ENCODE measurements at regions not wholly inside any gene's neighbourhood (a gene's known extent, or its start where the extent isn't known, plus 50 kb on each side); places are given as distances from the start of the nearest gene placed in this dataset.
A peak's percentile ranks its signal among the peaks of the same experiment; 100 is the strongest.

DNA sequence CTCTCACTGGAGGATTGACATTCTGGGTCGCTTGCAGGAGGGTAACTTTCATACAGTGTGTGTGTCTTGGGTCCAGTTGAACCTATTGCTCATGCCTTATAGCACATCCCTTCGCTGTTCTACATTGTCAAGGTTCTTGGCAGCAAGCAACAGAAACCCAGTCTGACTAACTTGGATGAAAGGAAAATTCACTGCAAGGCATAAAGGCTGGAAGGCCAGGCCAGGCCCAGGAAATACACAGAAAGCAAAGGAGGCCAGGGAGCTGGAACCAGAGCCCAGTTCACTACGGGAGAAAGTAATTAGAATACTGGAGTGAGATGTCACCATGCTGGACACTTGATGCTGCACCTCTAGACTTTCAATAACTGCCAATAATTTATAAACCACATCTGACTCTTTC is 353.8 kb upstream of the GATB start:
- H3K4me1 ChIP-seq (ENCODE audit: control insufficient read depth, insufficient read depth, low read length, poor library complexity, severe bottlenecking): no peaks in the 10 kb centered on the region
- H3K9me3 ChIP-seq (ENCODE audit: control insufficient read depth, low read length): no peaks in the 10 kb centered on the region
- H3K4me3 ChIP-seq (ENCODE audit: extremely low read depth, insufficient read depth, low read length, poor library complexity, severe bottlenecking): no peak overlapping the region
- H3K27ac ChIP-seq (ENCODE audit: low read depth, low read length, severe bottlenecking): no peak overlapping the region
- H3K36me3 ChIP-seq (ENCODE audit: control insufficient read depth, insufficient read depth, low read length): no peaks in the 10 kb centered on the region
- 83 to 100% methylated on average over 1 to 3 of the region's 3 CpGs for WGBS, 2 experiments (ENCODE audit: insufficient coverage in 2 of 2)

DNA sequence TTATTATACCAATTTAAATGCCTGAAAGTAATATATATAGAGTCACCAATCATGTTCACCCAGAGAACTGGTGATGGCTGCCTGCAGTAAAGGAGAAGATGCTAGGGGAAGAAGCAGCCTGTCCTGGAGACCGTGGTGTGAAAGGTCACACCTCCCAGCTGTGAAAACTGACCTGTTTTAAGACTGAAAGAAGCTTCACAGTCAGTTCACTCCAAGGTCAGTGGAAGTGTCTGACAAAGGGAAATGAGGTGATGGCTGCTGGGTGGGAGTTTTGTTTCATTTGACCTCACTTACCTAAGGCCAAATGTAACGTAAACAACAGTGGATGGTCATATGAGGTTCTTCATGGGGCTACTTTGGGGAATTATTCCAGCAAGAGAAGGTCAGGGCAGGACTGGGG is 352.1 kb upstream of the GATB start:
- Histone ChIP-seq H3K4me1 (ENCODE audit: control insufficient read depth, insufficient read depth, low read length, poor library complexity, severe bottlenecking) (no peaks in the 10 kb centered on the region), H3K9me3 (ENCODE audit: control insufficient read depth, low read length) (no peaks in the 10 kb centered on the region), H3K4me3 (ENCODE audit: extremely low read depth, insufficient read depth, low read length, poor library complexity, severe bottlenecking) (no peak overlapping the region), H3K27ac (ENCODE audit: low read depth, low read length, severe bottlenecking) (no peak overlapping the region), H3K36me3 (ENCODE audit: control insufficient read depth, insufficient read depth, low read length) (no peaks in the 10 kb centered on the region)
- WGBS, 2 experiments (ENCODE audit: insufficient coverage in 2 of 2): 100% methylated on average over 2 of the region's 2 CpGs

DNA sequence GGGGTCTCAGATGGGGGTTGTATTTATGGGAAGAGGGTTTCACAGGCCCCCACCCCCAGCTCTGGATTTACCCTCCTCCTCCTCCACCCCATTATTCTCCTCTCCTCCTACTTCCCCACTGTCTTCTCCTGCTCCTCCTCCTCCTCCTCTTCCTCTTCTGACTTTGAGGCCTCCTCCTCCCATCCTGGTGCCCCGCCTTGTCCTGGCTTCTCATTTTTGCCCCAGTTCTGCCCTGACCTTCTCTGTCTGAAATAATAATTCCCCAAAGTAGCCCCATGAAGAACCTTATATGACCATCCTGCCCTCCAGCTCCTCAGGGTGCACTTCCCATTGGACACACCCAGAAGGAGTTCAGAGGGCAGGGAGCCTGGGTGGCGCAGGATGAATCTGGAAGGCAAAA is 351.4 kb upstream of the GATB start:
- Histone ChIP-seq H3K27ac (ENCODE audit: low read depth, low read length, severe bottlenecking) (no peak overlapping the region), H3K9me3 (ENCODE audit: control insufficient read depth, low read length) (no peaks in the 10 kb centered on the region), H3K4me3 (ENCODE audit: extremely low read depth, insufficient read depth, low read length, poor library complexity, severe bottlenecking) (no peak overlapping the region), H3K36me3 (ENCODE audit: control insufficient read depth, insufficient read depth, low read length) (no peaks in the 10 kb centered on the region), H3K4me1 (ENCODE audit: control insufficient read depth, insufficient read depth, low read length, poor library complexity, severe bottlenecking) (peaks cover 1% of the 10 kb centered on the region)
- WGBS, 2 experiments (ENCODE audit: insufficient coverage in 2 of 2): 92 to 95% methylated on average over 1 to 2 of the region's 2 CpGs

DNA sequence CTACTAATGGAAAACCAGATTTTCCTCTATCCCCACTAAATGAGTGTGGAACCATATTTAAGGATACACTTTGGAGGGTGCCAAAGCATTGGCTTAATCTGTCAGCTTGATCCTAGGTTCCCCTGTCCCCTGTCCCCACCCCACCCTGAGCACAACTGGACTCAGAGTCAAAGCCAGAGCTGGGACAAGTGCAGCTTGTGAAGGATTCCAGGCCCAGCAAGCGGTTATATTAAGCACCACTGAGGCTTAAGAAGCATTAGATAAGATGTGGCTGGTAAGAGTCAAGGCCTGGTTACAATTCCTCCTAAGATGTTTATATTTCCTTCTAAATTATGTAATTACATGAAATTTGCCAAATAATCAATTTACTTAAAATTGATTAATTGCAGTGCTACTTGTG is 350.0 kb upstream of the GATB start:
- Histone ChIP-seq H3K4me3 (ENCODE audit: extremely low read depth, insufficient read depth, low read length, poor library complexity, severe bottlenecking) (no peak overlapping the region), H3K36me3 (ENCODE audit: control insufficient read depth, insufficient read depth, low read length) (no peaks in the 10 kb centered on the region), H3K9me3 (ENCODE audit: control insufficient read depth, low read length) (no peaks in the 10 kb centered on the region), H3K4me1 (ENCODE audit: control insufficient read depth, insufficient read depth, low read length, poor library complexity, severe bottlenecking) (peaks cover 14% of the 10 kb centered on the region), H3K27ac (ENCODE audit: low read depth, low read length, severe bottlenecking) (no peak overlapping the region)
- WGBS, 2 experiments (ENCODE audit: insufficient coverage in 2 of 2): no CpG with 5 or more reads among the region's 1 CpG

DNA sequence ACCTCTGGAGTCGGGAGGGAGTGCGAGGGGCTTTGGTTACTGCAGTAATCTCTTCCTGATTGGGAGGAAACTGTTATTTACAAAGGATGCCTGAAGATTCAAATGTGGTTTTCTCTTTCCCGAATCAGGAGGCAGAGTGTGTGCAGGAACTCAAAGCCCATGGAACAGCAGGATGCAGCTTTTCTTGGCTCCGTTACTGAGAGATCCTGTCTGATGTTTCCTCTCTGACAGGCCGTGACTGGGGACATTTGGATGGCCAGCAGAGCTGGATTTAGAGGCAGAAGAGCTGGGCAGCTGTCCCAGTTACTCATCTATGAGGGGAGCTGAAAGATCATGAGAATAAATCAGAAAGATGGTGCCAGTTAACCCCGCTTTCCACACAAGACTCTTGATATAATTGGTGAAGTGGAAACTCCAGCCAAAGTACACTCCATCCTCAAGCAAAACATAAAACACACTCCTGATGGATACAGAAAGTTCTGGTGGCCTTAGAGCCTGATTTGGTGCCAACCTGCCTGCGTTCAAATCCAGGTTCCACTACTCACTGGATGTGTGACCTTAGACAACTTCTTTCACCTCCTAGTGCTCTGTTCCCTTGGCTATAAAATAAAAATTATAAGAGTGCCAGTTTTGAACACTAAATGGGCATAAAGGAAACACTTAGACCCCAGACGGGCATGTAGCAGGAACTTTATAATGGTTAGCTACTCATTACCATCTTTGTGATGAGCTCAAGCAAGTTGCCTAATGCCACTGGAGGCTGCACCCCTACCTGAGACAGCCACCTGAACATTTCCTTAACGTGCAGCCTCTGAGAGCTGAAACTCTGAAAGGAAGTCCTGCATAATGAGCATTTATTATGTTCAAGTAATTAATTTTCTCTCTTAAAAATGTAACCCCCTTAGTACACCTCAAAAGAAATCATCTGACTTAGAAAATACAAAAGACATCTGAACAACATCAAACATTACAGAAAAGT is 349.0 kb upstream of the GATB start:
- H3K4me1 ChIP-seq (ENCODE audit: control insufficient read depth, insufficient read depth, low read length, poor library complexity, severe bottlenecking): peaks cover 16% of the 10 kb centered on the region
- H3K36me3 ChIP-seq (ENCODE audit: control insufficient read depth, insufficient read depth, low read length): no peaks in the 10 kb centered on the region
- no peaks in the 10 kb centered on the region for H3K9me3 ChIP-seq (ENCODE audit: control insufficient read depth, low read length)
- no peak overlapping the region for H3K4me3 ChIP-seq (ENCODE audit: extremely low read depth, insufficient read depth, low read length, poor library complexity, severe bottlenecking)
- H3K27ac ChIP-seq (ENCODE audit: low read depth, low read length, severe bottlenecking): no peak overlapping the region
- 83 to 91% methylated on average over 6 of the region's 9 CpGs for WGBS, 2 experiments (ENCODE audit: insufficient coverage in 2 of 2)

DNA sequence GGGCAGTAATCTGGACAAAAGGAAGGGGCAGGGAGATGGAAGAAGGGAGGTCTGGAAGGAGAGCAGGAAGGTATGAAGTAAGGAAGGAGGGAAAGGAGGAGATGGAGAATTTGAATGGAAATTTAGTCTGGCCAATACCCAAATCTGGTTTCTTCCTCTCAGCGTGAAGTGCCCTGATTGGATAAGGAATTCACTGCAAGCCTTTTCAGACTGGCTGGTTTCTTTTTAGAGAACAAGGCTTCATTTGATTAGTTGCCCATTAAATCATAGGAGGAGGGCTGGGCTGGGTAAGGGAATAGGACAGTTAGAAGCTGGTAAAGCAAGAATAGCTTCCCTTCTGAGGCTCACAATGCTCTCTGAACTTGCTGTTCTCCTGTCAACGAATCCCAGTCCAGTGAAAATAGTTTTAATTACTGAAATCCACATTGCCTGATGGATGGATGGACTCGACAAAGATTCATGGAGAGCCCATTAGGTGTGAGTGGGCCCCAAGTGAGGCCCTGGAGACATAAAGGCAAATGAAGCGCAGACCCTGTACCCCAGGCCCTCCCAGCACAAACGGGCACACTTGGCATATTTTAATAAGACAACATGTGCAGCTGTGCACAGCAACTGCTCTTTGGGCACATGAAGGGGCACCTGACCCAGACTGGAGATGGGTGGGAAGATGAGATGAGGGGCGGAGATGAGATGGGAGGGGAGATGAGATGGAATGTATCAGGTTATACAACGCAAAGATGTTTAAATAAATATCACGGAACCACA is 347.1 kb upstream of the GATB start:
- H3K9me3 ChIP-seq (ENCODE audit: control insufficient read depth, low read length): no peaks in the 10 kb centered on the region
- H3K36me3 ChIP-seq (ENCODE audit: control insufficient read depth, insufficient read depth, low read length): no peaks in the 10 kb centered on the region
- no peak overlapping the region for H3K27ac ChIP-seq (ENCODE audit: low read depth, low read length, severe bottlenecking)
- peaks cover 24% of the 10 kb centered on the region for H3K4me1 ChIP-seq (ENCODE audit: control insufficient read depth, insufficient read depth, low read length, poor library complexity, severe bottlenecking)
- WGBS, 2 experiments (ENCODE audit: insufficient coverage in 2 of 2): 93 to 96% methylated on average over 3 to 4 of the region's 8 CpGs
- H3K4me3 ChIP-seq (ENCODE audit: extremely low read depth, insufficient read depth, low read length, poor library complexity, severe bottlenecking): no peak overlapping the region

DNA sequence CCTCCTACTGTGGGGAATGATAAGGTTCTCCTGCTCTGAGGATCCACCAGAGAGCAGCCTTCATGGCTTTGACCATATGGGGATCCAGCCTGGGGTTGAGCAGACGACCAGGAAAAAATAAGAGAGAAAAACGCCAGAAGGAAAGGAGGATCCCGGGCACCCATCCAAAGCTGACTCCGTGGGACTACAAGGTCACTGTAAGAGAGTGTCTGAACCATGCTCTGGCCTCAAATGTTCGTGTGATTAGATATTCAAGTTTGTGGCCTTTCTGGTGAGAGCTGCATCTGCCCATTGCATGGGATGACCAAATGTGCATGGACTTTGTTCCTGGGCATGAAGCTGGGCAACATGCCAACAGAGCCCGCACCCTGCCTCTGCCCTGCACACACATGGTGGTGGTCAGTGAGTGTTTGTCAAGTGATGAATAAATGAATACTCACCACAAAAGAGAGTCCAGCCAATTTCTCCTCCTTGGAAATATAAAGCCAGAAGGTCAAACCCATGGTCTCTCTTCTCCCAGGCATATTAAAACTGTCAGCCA is 346.0 kb upstream of the GATB start:
- no peaks in the 10 kb centered on the region for H3K9me3 ChIP-seq (ENCODE audit: control insufficient read depth, low read length)
- peaks cover 35% of the 10 kb centered on the region for H3K4me1 ChIP-seq (ENCODE audit: control insufficient read depth, insufficient read depth, low read length, poor library complexity, severe bottlenecking)
- WGBS, 2 experiments (ENCODE audit: insufficient coverage in 2 of 2): 90 to 95% methylated on average over 5 of the region's 6 CpGs
- H3K4me3 ChIP-seq (ENCODE audit: extremely low read depth, insufficient read depth, low read length, poor library complexity, severe bottlenecking): no peak overlapping the region
- no peak overlapping the region for H3K27ac ChIP-seq (ENCODE audit: low read depth, low read length, severe bottlenecking)
- H3K36me3 ChIP-seq (ENCODE audit: control insufficient read depth, insufficient read depth, low read length): no peaks in the 10 kb centered on the region

DNA sequence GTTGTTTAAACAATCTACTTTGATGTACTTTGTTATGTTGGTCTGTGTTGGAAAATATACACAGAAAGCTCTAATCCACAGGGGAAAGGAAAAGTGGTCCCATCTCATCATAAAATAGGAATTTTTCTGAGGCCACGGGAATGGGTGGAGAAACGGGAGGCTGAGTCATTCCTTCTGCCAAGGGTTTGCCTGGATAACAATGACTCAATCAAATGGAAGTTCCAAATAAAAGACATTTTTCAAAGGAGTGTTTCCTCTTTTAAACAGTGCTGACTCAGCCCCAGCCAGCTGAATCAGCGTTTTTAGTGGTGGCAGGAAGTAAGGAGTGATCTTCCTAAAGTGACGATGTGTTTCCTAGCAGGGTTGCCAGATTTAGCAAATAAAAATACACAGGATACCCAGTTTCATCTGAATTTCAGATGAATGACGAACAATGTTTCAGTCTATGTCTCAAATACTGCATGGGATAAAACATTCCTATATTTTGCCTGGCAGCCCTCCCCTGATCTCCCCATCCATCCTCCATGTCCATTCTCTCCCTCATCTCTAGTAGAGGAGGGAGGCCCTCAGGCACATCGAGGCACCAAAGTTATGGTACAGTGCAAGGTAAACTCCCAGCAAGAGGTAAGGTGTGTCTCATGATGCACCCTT is 345.4 kb upstream of the GATB start:
- Histone ChIP-seq H3K9me3 (ENCODE audit: control insufficient read depth, low read length) (no peaks in the 10 kb centered on the region), H3K4me1 (ENCODE audit: control insufficient read depth, insufficient read depth, low read length, poor library complexity, severe bottlenecking) (peaks cover 41% of the 10 kb centered on the region), H3K36me3 (ENCODE audit: control insufficient read depth, insufficient read depth, low read length) (no peaks in the 10 kb centered on the region), H3K27ac (ENCODE audit: low read depth, low read length, severe bottlenecking) (peak overlapping the region; percentile 87), H3K4me3 (ENCODE audit: extremely low read depth, insufficient read depth, low read length, poor library complexity, severe bottlenecking) (no peak overlapping the region)
- 65% methylated on average over 4 of the region's 6 CpGs; no CpG with 5 or more reads in 1 of the 2 experiments for WGBS, 2 experiments (ENCODE audit: insufficient coverage in 2 of 2)

DNA sequence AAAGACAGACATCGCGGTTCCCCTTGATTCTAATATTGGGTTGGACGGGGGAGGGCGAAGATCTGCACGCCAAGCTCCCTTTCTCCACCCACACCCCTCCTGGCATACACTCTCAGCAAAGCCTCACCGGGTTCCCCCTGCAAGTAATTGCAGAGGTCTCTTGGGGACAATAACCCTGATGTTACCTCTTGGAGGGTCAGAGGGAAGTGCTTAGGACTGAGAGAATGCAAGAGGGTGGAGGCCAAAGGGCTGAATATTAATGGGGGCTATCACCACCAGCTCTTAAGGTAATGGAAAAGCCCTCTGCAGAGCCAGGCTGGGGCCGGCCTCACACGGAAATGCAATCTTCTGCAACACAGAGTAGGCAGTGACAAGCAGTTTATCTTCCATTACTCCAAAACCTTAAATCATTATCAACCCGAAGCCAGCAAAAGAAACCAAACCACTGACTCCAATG is 344.1 kb upstream of the GATB start:
- H3K4me1 ChIP-seq (ENCODE audit: control insufficient read depth, insufficient read depth, low read length, poor library complexity, severe bottlenecking): peaks cover 51% of the 10 kb centered on the region
- WGBS, 2 experiments (ENCODE audit: insufficient coverage in 2 of 2): 83% methylated on average over 2 of the region's 9 CpGs; no CpG with 5 or more reads in 1 of the 2 experiments
- no peak overlapping the region for H3K27ac ChIP-seq (ENCODE audit: low read depth, low read length, severe bottlenecking)

DNA sequence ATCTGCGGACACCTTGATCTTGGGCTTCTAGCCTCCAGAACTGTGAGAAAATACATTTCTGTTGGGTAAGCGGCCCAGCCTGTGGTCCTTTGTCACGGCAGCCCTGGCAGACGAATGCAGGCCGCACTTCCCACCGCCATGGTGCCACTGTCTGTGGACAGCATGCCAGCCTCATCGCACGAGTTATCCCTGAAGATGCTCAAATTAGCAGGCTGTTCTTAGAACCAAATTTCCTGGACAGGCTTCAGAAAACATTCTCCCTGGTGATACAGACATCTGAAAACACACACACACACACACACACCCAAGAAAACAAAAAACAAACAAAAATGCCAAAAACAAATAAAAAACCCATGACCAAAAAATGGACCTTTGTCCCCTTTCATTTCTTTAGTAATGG is 343.5 kb upstream of the GATB start:
- H3K27ac ChIP-seq (ENCODE audit: low read depth, low read length, severe bottlenecking): no peak overlapping the region
- no peaks in the 10 kb centered on the region for H3K36me3 ChIP-seq (ENCODE audit: control insufficient read depth, insufficient read depth, low read length)
- peaks cover 51% of the 10 kb centered on the region for H3K4me1 ChIP-seq (ENCODE audit: control insufficient read depth, insufficient read depth, low read length, poor library complexity, severe bottlenecking)
- WGBS, 2 experiments (ENCODE audit: insufficient coverage in 2 of 2): 84 to 98% methylated on average over 6 to 8 of the region's 8 CpGs
- no peak overlapping the region for H3K4me3 ChIP-seq (ENCODE audit: extremely low read depth, insufficient read depth, low read length, poor library complexity, severe bottlenecking)
- H3K9me3 ChIP-seq (ENCODE audit: control insufficient read depth, low read length): no peaks in the 10 kb centered on the region

More for the DNA sequence above, 344.1 kb upstream of the GATB start:
- H3K36me3 ChIP-seq (ENCODE audit: control insufficient read depth, insufficient read depth, low read length): no peaks in the 10 kb centered on the region
- no peak overlapping the region for H3K4me3 ChIP-seq (ENCODE audit: extremely low read depth, insufficient read depth, low read length, poor library complexity, severe bottlenecking)
- no peaks in the 10 kb centered on the region for H3K9me3 ChIP-seq (ENCODE audit: control insufficient read depth, low read length)
